ENCODE measurements at regions not wholly inside any gene's neighbourhood (a gene's known extent, or its start where the extent isn't known, plus 50 kb on each side); places are given as distances from the start of the nearest gene placed in this dataset.

DNA sequence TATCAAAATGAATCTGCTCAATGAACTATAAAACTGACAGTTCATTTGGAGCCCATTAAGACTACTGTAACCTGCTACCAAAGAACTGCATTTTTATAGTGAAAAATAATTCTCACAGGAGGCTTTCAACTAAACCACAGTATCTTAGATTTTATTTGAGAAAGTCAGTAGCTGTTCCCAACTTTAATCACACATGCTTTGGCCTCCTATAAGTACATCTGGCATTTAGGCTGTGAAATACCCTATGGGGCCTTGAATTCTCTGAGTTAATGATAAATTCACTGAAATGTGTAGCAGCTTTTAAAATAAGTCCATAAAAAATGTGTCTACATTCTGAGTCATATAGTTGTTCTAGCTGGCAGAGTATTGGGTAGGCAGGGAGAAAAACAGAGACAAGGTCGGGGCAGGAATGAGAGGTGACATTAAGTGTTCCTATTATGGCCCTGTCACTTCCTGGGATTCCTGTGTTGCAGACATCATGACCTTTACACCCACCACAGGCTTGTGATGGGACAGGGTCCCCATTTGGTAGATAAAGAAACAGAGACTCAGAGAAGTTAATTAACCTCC lies 588.8 kb downstream of the REEP3 start:
- TF ChIP-seq, protein P1, sequence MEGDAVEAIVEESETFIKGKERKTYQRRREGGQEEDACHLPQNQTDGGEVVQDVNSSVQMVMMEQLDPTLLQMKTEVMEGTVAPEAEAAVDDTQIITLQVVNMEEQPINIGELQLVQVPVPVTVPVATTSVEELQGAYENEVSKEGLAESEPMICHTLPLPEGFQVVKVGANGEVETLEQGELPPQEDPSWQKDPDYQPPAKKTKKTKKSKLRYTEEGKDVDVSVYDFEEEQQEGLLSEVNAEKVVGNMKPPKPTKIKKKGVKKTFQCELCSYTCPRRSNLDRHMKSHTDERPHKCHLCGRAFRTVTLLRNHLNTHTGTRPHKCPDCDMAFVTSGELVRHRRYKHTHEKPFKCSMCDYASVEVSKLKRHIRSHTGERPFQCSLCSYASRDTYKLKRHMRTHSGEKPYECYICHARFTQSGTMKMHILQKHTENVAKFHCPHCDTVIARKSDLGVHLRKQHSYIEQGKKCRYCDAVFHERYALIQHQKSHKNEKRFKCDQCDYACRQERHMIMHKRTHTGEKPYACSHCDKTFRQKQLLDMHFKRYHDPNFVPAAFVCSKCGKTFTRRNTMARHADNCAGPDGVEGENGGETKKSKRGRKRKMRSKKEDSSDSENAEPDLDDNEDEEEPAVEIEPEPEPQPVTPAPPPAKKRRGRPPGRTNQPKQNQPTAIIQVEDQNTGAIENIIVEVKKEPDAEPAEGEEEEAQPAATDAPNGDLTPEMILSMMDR (IDR thresholded peaks at IDR 0.05; ENCODE audit: poor library complexity) = no peak
- no peak for TF ChIP-seq EZH2 (IDR thresholded peaks at IDR 0.05; ENCODE audit: borderline replicate concordance)

Data from hepatocyte (in vitro differentiated cells).